Pancreas (tissue), 10 donors: ENCODE measurements at regions not wholly inside any gene's neighbourhood (a gene's known extent, or its start where the extent isn't known, plus 50 kb on each side); places are given as distances from the start of the nearest gene placed in this dataset.
A peak's percentile ranks its signal among the peaks of the same experiment; 100 is the strongest.

ENCODE experiments used
- ATAC-seq, 4 donors: fragments of 200-7000 bp; cut with Tn5 transposase; one replicate each; pipeline versions ENCODE4 v1.8.0 to v1.9.1; 2020; ENCODE audit warnings: mild to moderate bottlenecking in 4 of 4, moderate library complexity in 4 of 4
- DNase-seq, 6 donors: peaks; one replicate each; pipeline ENCODE4 v3.0.0-alpha.2; 2020
- FAIRE-seq: peaks from 2 replicates; lab custom pipeline; 2012; peaks lifted over from hg19 to GRCh38; lab: Jason Lieb, UNC
- H3K27ac ChIP-seq, 4 donors: fragments of 200-600 bp; sonication (generic); 1 replicate in 3 of 4; 2 replicates in 1 of 4; pipeline versions ENCODE4 v1.5.0 to v1.8.0; 2020
- H3K27me3 ChIP-seq, 4 donors: fragments of 200-600 bp; one replicate each; pipeline ENCODE4 v1.8.0; 2021
- H3K36me3 ChIP-seq, 3 donors: fragments of 200-600 bp; sonication (generic) in 1 of 3; one replicate each; pipeline versions ENCODE4 v1.5.0 to v1.8.0; 2020 to 2021
- H3K4me1 ChIP-seq, 3 donors: fragments of 200-600 bp; one replicate each; pipeline ENCODE4 v1.8.0; 2021
- H3K4me3 ChIP-seq, 4 donors: fragments of 200-600 bp; sonication (generic) in 2 of 4; one replicate each; pipeline versions ENCODE4 v1.5.0 to v1.8.0; 2020 to 2021
- H3K9me3 ChIP-seq, 4 donors: fragments of 200-600 bp; one replicate each; pipeline ENCODE4 v1.8.0; 2021
- WGBS, 2 donors: extraction: QIAGEN DNeasy Blood & Tissue Kit; methylation state at CpG; one replicate each; pipeline ENCODE4 v1.1.7; 2013; 5-methylcytosine and 5-hydroxymethylcytosine counted together
- intact Hi-C, 3 donors: fragments of 100-400 bp; cut with DNase I; formaldehyde crosslinking; loops; one replicate each; pipeline versions ENCODE4 v1.11.1 to v1.14.2; 2022
- TF ChIP-seq, protein P1 (sequence below), 4 donors: fragments of 200-600 bp; sonication (generic) in 3 of 4; IDR thresholded peaks; one replicate each; pipeline versions ENCODE4 v1.5.0 to v1.8.0; 2021; ENCODE audit warnings: antibody characterized with exemption in 4 of 4
- donor health status: healthy with polysubstance abuse.
- donor health status: DM: no; HTN: no; CAD: no; lungs with moderate emphysema.
- donor health status: DM: no; HTN: no; CAD: no.
- donor health status: control.
- donor health status: control.
- donor health status: Bipolar disorder and iron deficiency.
- donor health status: DM: yes; HTN: yes; CAD: no.
- donor health status: DM: no; HTN: no; CAD: no.
- donor health status: DM: no; HTN: no; CAD: no.
- donor health status: DM: yes; HTN: yes; CAD: no.

DNA sequence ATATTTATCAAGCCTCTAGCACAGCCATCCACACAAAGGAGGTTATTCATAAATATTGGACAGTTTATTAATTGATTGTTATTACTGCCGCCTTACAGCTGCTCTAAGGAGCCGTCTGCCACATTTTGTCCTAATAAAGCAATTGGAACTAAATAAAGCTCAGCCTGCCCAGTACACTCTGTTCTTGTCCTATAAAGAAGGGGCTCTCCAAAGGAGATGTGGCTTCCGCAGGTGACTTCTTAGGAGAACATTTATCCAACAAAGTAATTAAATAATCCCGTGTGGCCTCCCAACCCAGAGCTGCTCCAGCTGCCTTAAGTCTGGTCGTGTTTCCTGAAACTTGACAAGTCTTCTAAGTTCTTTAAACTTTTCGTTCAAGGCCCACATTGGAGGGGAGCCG lies 497.7 kb downstream of the NPHP4 start:
- Histone ChIP-seq H3K36me3 (no peaks in the 10 kb centered on the region), H3K27me3 (no peaks in the 10 kb centered on the region), H3K9me3 (no peaks in the 10 kb centered on the region), H3K4me3 (no peak overlapping the region), H3K27ac (no peak overlapping the region), H3K4me1 (no peaks in the 10 kb centered on the region)
- TF ChIP-seq, protein P1, sequence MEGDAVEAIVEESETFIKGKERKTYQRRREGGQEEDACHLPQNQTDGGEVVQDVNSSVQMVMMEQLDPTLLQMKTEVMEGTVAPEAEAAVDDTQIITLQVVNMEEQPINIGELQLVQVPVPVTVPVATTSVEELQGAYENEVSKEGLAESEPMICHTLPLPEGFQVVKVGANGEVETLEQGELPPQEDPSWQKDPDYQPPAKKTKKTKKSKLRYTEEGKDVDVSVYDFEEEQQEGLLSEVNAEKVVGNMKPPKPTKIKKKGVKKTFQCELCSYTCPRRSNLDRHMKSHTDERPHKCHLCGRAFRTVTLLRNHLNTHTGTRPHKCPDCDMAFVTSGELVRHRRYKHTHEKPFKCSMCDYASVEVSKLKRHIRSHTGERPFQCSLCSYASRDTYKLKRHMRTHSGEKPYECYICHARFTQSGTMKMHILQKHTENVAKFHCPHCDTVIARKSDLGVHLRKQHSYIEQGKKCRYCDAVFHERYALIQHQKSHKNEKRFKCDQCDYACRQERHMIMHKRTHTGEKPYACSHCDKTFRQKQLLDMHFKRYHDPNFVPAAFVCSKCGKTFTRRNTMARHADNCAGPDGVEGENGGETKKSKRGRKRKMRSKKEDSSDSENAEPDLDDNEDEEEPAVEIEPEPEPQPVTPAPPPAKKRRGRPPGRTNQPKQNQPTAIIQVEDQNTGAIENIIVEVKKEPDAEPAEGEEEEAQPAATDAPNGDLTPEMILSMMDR (IDR thresholded peaks at IDR 0.05) = no peak
- intact Hi-C loops = no loop called here
- FAIRE-seq = no peak
- 19 to 22% methylated on average over 7 of the region's 7 CpGs for WGBS, 2 donors
- peak in 1 of 6 donors; percentile 8 for DNase-seq
- ATAC-seq = peak in 2 of 4 donors; percentile 40 to 46

DNA sequence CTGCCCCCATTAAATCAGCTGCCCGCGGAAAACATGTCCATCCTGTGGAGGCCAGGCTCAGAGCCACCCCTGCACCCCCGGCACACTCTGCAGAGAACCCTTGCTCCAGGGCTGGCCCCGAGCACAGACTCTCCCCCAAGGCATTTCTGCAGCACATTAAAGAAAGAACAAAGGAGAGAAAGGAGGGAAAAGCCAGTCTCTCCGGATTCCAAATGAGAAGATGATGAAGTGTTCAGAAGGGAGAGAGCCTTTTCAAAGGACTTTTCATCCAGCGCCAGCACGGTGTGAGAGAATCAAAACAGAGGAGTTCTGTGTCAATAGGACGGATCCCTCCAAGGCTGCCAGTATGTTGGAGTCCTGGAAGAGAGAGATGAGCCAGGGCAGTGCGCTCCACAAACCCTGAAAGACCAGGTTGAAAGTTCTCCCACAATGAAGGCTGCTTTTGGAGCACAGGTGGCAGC lies 498.3 kb downstream of the NPHP4 start:
- 23 to 36% methylated on average over 9 of the region's 9 CpGs for WGBS, 2 donors
- DNase-seq (peak in 1 of 6 donors; percentile 22), ATAC-seq (peak in 1 of 4 donors; percentile 17), FAIRE-seq (no peak)
- Histone ChIP-seq H3K27me3 (no peaks in the 10 kb centered on the region), H3K4me1 (no peaks in the 10 kb centered on the region), H3K9me3 (no peaks in the 10 kb centered on the region), H3K27ac (peak overlapping the region in 2 of 4 donors; percentile 8 to 22), H3K4me3 (no peak overlapping the region), H3K36me3 (no peaks in the 10 kb centered on the region)
- intact Hi-C loops = no loop called here
- TF ChIP-seq, protein P1 (IDR thresholded peaks at IDR 0.05) = no peak

DNA sequence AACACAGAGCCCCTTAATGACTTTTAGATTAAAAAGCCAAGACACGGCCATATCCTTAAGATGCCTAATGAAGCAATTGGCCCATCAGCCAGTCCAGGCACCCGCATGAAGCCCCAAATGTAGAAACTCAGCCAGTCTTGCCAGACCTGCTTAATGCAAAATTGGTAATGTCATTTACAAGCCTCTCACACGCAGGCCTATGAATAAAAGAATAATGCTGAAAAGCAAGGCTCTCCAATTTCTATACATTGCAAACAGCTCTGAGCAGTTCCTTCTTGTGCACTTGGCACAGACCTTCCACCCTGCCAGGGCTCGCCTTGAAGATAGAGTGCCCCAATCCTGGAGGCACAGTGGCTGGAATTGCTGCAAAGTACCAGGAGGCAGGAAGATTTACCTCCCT lies 498.9 kb downstream of the NPHP4 start:
- WGBS, 2 donors = 63 to 74% methylated on average over 4 of the region's 4 CpGs
- Histone ChIP-seq H3K27me3 (no peaks in the 10 kb centered on the region), H3K9me3 (no peaks in the 10 kb centered on the region), H3K4me1 (no peaks in the 10 kb centered on the region), H3K27ac (peak overlapping the region in 1 of 4 donors; percentile 8), H3K36me3 (no peaks in the 10 kb centered on the region), H3K4me3 (no peak overlapping the region)
- intact Hi-C loops = no loop called here
- FAIRE-seq (no peak), ATAC-seq (no peak), DNase-seq (no peak)
- TF ChIP-seq, protein P1 (IDR thresholded peaks at IDR 0.05) = no peak

DNA sequence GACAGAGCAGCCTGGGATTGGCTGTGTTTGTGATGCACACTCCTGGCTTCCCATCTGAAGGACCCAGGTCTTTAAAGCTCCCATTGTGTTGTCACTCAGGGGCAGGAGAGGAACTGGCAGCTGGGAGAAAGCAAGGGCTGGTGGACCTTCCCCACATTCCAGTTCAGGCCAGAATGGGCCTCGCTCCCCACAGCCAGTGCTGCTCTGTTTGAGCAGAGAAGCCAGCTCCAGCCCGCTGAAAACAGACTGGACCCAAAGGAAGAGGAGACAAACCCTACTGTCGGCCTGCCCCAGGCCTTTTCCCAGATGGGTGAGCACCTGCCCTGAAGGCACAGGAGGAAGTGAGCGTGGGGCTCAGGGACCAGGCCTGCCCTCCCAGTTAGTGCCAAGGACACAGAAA lies 499.4 kb downstream of the NPHP4 start:
- DNase-seq (peak in 1 of 6 donors; percentile 38), ATAC-seq (no peak), FAIRE-seq (no peak)
- Histone ChIP-seq H3K27me3 (no peaks in the 10 kb centered on the region), H3K4me3 (no peak overlapping the region), H3K36me3 (no peaks in the 10 kb centered on the region), H3K4me1 (no peaks in the 10 kb centered on the region), H3K27ac (no peak overlapping the region), H3K9me3 (no peaks in the 10 kb centered on the region)
- WGBS, 2 donors = 57 to 69% methylated on average over 4 of the region's 4 CpGs
- intact Hi-C loops = no loop called here
- TF ChIP-seq, protein P1 (IDR thresholded peaks at IDR 0.05) = no peak

DNA sequence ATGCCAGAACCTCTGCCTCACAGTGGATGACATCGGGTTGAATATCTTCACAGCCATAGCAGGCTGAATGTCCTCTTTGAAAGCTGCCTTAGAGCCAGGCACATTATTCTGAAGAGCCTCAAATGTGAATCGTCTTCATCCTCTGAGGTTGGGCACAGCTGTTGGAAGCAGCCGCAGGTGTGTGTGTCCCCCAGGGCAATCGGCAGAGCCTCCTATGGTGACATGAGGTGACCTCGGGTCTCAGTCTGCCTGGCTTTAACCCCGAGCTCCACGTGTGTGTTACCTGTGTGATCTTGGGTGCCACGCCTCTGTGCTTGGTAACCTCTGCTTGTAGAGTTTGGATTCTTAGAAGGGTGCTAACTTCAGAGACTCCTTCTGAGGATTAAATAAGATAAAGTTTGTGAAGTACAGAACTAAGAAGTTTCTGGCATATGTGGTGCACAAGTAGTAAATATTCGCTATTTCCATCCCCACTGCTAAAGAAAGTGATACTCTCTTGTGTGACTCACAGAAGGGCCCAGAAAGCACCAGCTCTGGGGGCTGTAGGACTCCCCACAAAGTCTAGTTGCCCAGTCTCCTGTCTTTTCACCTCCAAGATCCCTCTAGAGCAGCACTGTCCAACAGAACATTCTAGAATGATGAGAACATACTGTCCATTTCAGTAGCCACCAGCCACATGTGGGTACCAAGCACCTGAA lies 500.9 kb downstream of the NPHP4 start:
- no peaks in the 10 kb centered on the region for H3K36me3 ChIP-seq
- H3K9me3 ChIP-seq = no peaks in the 10 kb centered on the region
- FAIRE-seq = no peak
- intact Hi-C loops = no loop called here
- WGBS, 2 donors = 45 to 56% methylated on average over 9 of the region's 9 CpGs
- TF ChIP-seq, protein P1 (IDR thresholded peaks at IDR 0.05) = no peak
- peak in 1 of 6 donors; percentile 11 for DNase-seq
- no peak for ATAC-seq
- H3K4me3 ChIP-seq = no peak overlapping the region
- no peaks in the 10 kb centered on the region for H3K4me1 ChIP-seq
- no peak overlapping the region for H3K27ac ChIP-seq
- H3K27me3 ChIP-seq = no peaks in the 10 kb centered on the region
